GM23248 (cell line): ENCODE measurements at regions not wholly inside any gene's neighbourhood (a gene's known extent, or its start where the extent isn't known, plus 50 kb on each side); places are given as distances from the start of the nearest gene placed in this dataset.

ENCODE experiments used
- DNase-seq: peaks from one replicate; pipeline ENCODE4 v3.0.0-alpha.2; 2015
- H2AFZ ChIP-seq: fragments of 200-600 bp; sonication (generic); 2 replicates; pipeline ENCODE4 v1.6.1; 2016; ENCODE audit warnings: antibody characterized with exemption
- H3F3A ChIP-seq: fragments of 200-600 bp; sonication (generic); 2 replicates; pipeline ENCODE4 v1.6.1; 2016; ENCODE audit warnings: mild to moderate bottlenecking, antibody characterized with exemption, mixed run types; ENCODE audit not compliant: insufficient read depth
- H3K27ac ChIP-seq: fragments of 200-600 bp; sonication (generic); 2 replicates; pipeline ENCODE4 v1.5.1; 2016; ENCODE audit warnings: mild to moderate bottlenecking
- H3K27me3 ChIP-seq: fragments of 200-600 bp; sonication (generic); replicated peaks from 2 replicates; pipeline ENCODE4 v1.6.1; 2016; ENCODE audit warnings: mild to moderate bottlenecking; ENCODE audit not compliant: insufficient read depth
- H3K36me3 ChIP-seq: fragments of 200-600 bp; sonication (generic); 2 replicates; pipeline ENCODE4 v1.6.1; 2016; ENCODE audit warnings: low read depth, mild to moderate bottlenecking
- H3K4me1 ChIP-seq: fragments of 200-600 bp; sonication (generic); 2 replicates; pipeline ENCODE4 v1.6.1; 2016; ENCODE audit warnings: mild to moderate bottlenecking; ENCODE audit not compliant: insufficient read depth
- H3K4me2 ChIP-seq: fragments of 200-600 bp; sonication (generic); one replicate; pipeline ENCODE4 v1.6.1; 2016; ENCODE audit warnings: mild to moderate bottlenecking; ENCODE audit not compliant: unreplicated experiment
- H3K4me3 ChIP-seq: fragments of 200-600 bp; sonication (generic); 2 replicates; pipeline ENCODE4 v1.5.1; 2016; ENCODE audit warnings: mild to moderate bottlenecking
- H3K79me2 ChIP-seq: fragments of 200-600 bp; sonication (generic); 2 replicates; pipeline ENCODE4 v1.6.1; 2016; ENCODE audit warnings: mild to moderate bottlenecking; ENCODE audit not compliant: insufficient read depth
- H3K9ac ChIP-seq: fragments of 200-600 bp; sonication (generic); 2 replicates; pipeline ENCODE4 v1.6.1; 2016; ENCODE audit warnings: mild to moderate bottlenecking
- H3K9me2 ChIP-seq: fragments of 200-600 bp; sonication (generic); 2 replicates; pipeline ENCODE4 v1.6.1; 2016; ENCODE audit warnings: mixed run types, mild to moderate bottlenecking, moderate library complexity; ENCODE audit not compliant: insufficient read depth
- H3K9me3 ChIP-seq: fragments of 200-600 bp; sonication (generic); one replicate; pipeline ENCODE4 v1.6.1; 2017; ENCODE audit warnings: low read depth
- H4K20me1 ChIP-seq: fragments of 200-600 bp; sonication (generic); 2 replicates; pipeline ENCODE4 v1.6.0; 2016; ENCODE audit not compliant: insufficient read depth
- EZH2 ChIP-seq: fragments of 200-600 bp; sonication (generic); IDR thresholded peaks from 2 replicates; pipeline ENCODE4 v1.6.1; 2018; ENCODE audit warnings: antibody characterized with exemption, mild to moderate bottlenecking; ENCODE audit not compliant: insufficient read depth, poor library complexity, severe bottlenecking
- EZH2phosphoT487 ChIP-seq: fragments of 200-600 bp; sonication (generic); IDR thresholded peaks from 2 replicates; pipeline ENCODE4 v1.6.1; 2018; ENCODE audit warnings: antibody characterized with exemption, moderate library complexity, mild to moderate bottlenecking, low read depth; ENCODE audit not compliant: insufficient read depth
- WGBS, 2 experiments: methylation state at CpG; one replicate each; pipeline ENCODE4 v1.1.6; 2015 to 2017; ENCODE audit warnings: low lambda C conversion rate in 2 of 2, low coverage in 1 of 2; ENCODE audit errors: missing lambda C conversion rate in 2 of 2; 5-methylcytosine and 5-hydroxymethylcytosine counted together
- in situ Hi-C: fragments of 300-500 bp; cut with MboI; formaldehyde crosslinking; loops from 2 replicates; pipeline ENCODE4 v1.15.0; 2020

- no peak for DNase-seq
- TF ChIP-seq EZH2phosphoT487 (no peak), EZH2 (no peak)
- no peak overlapping the region for H2AFZ ChIP-seq
- no peaks in the 10 kb centered on the region for H4K20me1 ChIP-seq
- no peak overlapping the region for H3K9ac ChIP-seq
- H3K9me3 ChIP-seq, result no peaks in the 10 kb centered on the region
- no peak overlapping the region for H3K4me3 ChIP-seq
- H3K36me3 ChIP-seq, result no peaks in the 10 kb centered on the region
- H3K27ac ChIP-seq, result no peak overlapping the region
- no peaks in the 10 kb centered on the region for H3K79me2 ChIP-seq
- H3K4me2 ChIP-seq, result no peak overlapping the region
- H3K4me1 ChIP-seq, result no peaks in the 10 kb centered on the region
- H3K27me3 ChIP-seq, result peaks cover 24% of the 10 kb centered on the region
- no peaks in the 10 kb centered on the region for H3K9me2 ChIP-seq
- in situ Hi-C loops, result no loop called here
- no peaks in the 10 kb centered on the region for H3F3A ChIP-seq
- WGBS, 2 experiments, result 57% methylated on average over 16 of the region's 16 CpGs
Measured at GRCh38 chr10:113259576-113260226, 293.2 kb upstream of the HABP2 start.

GRCh38 chr10:113261161-113261560 is 291.7 kb upstream of the HABP2 start:
- H4K20me1 ChIP-seq, result no peaks in the 10 kb centered on the region
- H3K36me3 ChIP-seq, result no peaks in the 10 kb centered on the region
- H3K4me2 ChIP-seq, result no peak overlapping the region
- TF ChIP-seq EZH2 (no peak), EZH2phosphoT487 (no peak)
- H3K4me3 ChIP-seq, result no peak overlapping the region
- in situ Hi-C loops, result no loop called here
- no peak for DNase-seq
- H3K4me1 ChIP-seq, result no peaks in the 10 kb centered on the region
- H2AFZ ChIP-seq, result no peak overlapping the region
- no peaks in the 10 kb centered on the region for H3F3A ChIP-seq
- H3K9me2 ChIP-seq, result no peaks in the 10 kb centered on the region
- H3K9ac ChIP-seq, result no peak overlapping the region
- H3K27ac ChIP-seq, result no peak overlapping the region
- no peaks in the 10 kb centered on the region for H3K79me2 ChIP-seq
- peaks cover 24% of the 10 kb centered on the region for H3K27me3 ChIP-seq
- 85% methylated on average over 10 of the region's 10 CpGs for WGBS, 2 experiments
- H3K9me3 ChIP-seq, result no peaks in the 10 kb centered on the region

- no peak for DNase-seq
- Histone ChIP-seq H3K36me3 (no peaks in the 10 kb centered on the region), H3F3A (no peaks in the 10 kb centered on the region), H3K4me3 (no peak overlapping the region), H3K79me2 (no peaks in the 10 kb centered on the region), H3K4me2 (no peak overlapping the region), H3K9me2 (no peaks in the 10 kb centered on the region), H3K9ac (no peak overlapping the region), H4K20me1 (no peaks in the 10 kb centered on the region), H2AFZ (no peak overlapping the region), H3K4me1 (no peaks in the 10 kb centered on the region), H3K27me3 (peaks cover 24% of the 10 kb centered on the region), H3K27ac (no peak overlapping the region), H3K9me3 (no peaks in the 10 kb centered on the region)
- in situ Hi-C loops, result no loop called here
- 82 to 85% methylated on average over 13 of the region's 13 CpGs for WGBS, 2 experiments
- TF ChIP-seq EZH2 (no peak), EZH2phosphoT487 (no peak)
Measured at GRCh38 chr10:113261611-113262091, 291.2 kb upstream of the HABP2 start.

- no peaks in the 10 kb centered on the region for H3K79me2 ChIP-seq
- no peak overlapping the region for H3K27ac ChIP-seq
- peaks cover 10% of the 10 kb centered on the region for H3K4me1 ChIP-seq
- H3K4me3 ChIP-seq, result no peak overlapping the region
- no peaks in the 10 kb centered on the region for H3K36me3 ChIP-seq
- H3K9ac ChIP-seq, result no peak overlapping the region
- no peaks in the 10 kb centered on the region for H3K9me3 ChIP-seq
- WGBS, 2 experiments, result 94% methylated on average over 3 of the region's 3 CpGs
- in situ Hi-C loops, result no loop called here
- H4K20me1 ChIP-seq, result no peaks in the 10 kb centered on the region
- H3K9me2 ChIP-seq, result no peaks in the 10 kb centered on the region
- no peak overlapping the region for H3K4me2 ChIP-seq
- TF ChIP-seq EZH2 (no peak), EZH2phosphoT487 (no peak)
- DNase-seq, result no peak
- H3K27me3 ChIP-seq, result peaks cover 19% of the 10 kb centered on the region
- H2AFZ ChIP-seq, result no peak overlapping the region
- peaks cover 10% of the 10 kb centered on the region; the same call in 1 of the 2 replicates for H3F3A ChIP-seq
Measured at GRCh38 chr10:113263056-113263455, 289.8 kb upstream of the HABP2 start.
